NOMO-1 treated with DMSO at 0.1 percent for 48 hours (cell line): ENCODE measurements at regions not wholly inside any gene's neighbourhood (a gene's known extent, or its start where the extent isn't known, plus 50 kb on each side); places are given as distances from the start of the nearest gene placed in this dataset.
"Not testable (repeated sequence)": the region's sequence is repeated elsewhere in the genome, so short reads cannot be mapped to it uniquely, and the experiment has no call there.

ENCODE experiments used
- DNase-seq: peaks from one replicate; lab custom pipeline; 2025; ENCODE audit not compliant: unreplicated experiment; lab: John Stamatoyannopoulos, UW

DNA sequence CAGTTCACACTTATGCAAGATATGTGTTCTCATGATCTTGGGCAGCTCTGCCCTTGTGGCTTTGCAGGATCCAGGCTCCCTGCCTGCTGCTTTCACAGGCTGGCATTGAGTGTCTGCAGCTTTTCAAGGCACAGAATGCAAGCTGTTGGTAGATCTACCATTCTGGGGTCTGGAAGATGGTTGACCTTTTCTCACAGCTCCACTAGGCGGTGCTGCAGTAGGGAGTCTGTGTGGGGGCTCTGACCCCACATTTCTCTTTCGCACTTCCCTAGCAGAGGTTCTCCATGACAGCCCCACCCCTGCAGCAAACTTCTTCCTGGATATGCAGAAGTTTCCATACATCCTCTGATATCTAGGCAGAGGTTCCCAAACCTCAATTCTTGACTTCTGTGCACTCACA, 500.5 kb downstream of the BRINP3 start:
- DNase-seq, result no peak

DNA sequence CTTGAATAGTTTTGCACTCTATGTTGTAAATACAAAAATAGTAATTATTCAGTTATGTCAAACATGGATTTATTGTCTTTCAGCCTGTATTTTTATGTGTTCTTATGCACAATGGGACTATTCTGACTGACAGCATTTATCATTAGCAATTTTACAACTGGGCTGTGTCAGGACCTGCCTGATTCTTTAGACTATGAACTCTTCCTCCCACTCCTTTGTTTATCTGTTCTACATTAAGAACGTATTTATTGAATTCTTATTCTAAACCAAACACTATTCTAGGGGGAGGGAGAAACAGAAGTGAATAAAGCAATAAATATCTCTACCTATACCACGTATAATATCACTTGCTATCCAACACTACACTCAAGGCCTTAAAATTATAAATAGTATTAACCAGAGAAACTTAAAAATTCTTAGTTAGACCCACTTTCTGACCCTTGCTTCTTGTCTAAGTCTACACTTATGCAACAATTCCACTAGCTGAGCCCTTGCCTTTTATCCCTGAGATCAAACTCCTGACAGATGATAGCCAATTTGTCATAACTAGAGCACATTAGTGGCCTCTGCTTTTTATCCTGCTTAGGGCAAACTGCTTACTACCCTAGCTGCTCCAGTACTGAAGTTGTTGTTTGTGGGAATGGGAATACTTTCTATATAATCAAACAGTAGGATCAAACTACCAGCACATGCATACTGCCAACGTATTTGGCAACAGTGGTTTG, 494.3 kb downstream of the BRINP3 start:
- no peak for DNase-seq

DNA sequence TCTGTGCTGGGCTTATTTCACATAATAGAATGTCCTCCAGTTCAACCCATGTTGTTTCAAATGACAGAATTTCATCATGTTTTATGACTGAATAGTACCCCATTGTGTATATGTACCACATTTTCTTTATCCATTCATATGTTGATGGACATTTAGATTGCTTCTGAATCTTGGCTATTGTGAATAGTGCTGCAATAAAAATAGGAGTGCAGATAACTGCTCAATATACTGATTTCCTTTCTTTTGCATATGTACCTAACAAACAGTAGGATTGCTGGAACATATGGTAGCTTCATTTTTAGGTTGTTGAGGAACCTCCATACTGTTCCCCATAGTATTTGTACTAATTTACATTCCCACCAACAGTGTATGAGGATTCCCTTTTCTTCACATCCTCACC, 491.1 kb downstream of the BRINP3 start:
- no peak for DNase-seq

DNA sequence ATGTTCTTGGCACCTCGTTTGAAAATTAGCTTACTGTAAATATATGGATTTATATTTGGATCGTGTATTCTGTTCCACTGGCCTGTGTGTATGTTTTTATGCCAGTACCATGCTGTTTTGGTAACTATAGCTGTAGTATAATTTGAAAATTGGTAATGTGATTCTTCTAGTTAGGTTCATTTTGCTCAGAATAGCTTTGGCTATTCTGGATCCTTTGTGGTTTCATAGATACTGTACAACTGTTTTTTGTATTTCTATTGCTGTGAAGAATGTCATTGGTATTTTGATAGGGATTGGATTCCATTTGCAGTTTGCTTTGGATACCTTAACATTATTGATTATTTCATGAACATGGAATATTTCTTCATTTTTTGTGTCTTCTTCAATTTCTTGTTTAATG, 490.2 kb downstream of the BRINP3 start:
- no peak for DNase-seq

DNA sequence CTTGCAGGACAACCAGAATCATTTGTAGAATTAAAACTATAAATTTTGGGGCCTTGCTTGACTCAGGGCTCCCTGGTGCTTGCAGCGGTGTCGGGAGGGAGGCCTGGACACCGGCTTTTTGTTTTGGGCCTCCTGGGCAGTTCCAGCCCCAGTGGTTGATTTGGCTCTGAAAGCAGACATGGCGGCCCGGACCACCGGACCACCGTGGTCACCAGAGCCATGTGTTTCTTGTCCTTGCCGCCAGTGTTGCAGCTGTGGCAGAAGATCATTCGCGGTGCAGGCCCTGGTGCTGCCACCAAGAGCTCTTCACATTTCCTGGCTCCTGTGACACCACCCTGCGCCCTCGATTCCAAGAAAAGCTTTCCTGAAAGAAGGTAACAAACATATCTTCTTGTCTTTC, 484.8 kb downstream of the BRINP3 start:
- no peak for DNase-seq

DNA sequence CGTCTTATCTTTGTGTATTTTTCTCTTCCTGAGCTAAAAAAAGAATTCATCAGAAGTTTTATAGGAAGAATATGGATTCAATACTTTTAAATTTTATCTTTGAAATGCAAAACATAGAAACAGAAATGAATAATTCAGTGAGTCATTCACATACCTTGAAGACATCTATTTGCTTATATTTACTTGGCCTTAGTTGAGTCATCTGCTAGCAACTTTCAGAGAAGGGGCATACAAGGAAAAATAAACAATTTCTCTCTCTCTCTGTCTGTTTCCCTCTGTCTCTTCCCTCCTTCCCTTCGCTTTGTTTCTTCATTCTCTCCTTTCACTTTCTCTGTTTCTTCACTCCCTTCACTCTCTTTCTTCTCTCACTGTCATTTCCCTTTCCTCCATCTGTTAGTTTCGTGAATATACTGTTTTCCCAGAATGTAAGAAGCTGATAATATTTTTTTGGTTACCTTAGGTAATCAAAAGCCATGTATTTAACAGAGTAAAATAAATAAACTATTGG, 477.2 kb downstream of the BRINP3 start:
- no peak for DNase-seq

DNA sequence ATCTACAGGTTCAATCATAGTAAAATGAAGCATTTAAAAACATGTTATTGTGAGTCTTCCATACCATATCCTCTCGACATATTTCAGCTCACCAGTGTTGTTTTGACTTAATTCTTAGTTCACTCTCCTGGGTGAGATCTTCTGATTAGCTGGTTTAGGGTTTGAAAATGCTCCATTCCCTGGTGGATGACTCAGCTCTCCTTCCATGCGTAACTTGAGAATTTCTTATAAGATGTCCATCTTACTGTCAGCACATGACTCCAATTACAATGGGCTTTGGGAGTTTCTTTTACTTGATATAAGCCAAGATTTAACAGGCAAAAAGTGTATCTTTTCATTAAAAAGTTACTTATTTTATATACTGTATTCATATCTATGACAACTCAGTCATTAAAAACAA, 476.5 kb downstream of the BRINP3 start:
- DNase-seq, result no peak

DNA sequence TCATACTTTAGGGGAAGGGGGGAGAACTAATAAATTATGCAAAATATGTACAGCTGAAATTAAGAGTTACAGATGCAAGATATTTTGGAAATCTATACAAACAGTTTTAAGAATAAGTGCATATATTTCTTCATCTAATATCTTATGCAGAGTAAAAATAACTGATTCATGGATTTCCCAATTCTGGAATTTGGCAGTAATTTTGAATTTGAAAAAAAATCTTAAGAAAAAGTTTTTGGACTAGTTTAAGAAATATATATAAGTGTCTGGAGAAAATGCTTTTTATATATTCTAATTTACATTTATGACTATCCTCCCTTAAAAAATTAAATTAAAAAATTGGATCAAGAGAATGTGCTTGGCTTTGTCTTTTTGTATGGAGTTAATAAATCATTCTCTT, 474.3 kb downstream of the BRINP3 start:
- DNase-seq, result no peak

DNA sequence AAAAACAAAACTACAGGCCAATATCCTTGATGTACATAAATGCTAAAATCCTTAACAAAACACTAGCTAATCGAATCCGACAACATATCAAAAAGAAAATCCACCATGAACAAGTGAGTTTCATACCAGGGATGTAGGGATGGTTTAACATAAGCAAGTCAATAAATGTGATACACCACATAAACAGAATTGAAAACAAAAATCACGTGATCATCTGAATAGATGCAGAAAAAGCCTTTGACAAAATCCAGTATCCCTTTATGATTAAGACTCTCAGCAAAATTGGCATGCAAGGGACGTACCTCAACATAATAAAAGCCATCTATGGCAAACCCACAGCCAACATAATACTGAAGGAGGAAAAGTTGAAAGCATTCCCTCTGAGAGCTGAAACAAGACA, 466.1 kb downstream of the BRINP3 start:
- no peak for DNase-seq

DNA sequence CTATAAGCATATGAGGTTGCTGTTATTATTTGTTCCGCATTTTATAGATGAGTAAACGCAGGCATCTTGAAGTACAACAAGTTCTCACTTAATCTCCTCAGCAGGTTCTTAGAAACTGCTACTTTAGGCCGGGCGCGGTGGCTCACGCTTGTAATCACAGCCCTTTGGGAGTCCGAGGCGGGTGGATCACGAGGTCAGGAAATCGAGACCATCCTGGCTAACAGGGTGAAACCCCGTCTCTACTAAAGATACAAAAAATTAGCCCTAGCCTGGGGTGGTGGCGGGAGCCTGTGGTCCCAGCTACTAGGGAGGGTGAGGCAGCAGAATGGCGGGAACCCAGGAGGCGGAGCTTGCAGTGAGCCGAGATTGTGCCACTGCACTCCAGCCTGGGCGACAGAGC, 458.5 kb downstream of the BRINP3 start:
- DNase-seq, result not testable (repeated sequence)

DNA sequence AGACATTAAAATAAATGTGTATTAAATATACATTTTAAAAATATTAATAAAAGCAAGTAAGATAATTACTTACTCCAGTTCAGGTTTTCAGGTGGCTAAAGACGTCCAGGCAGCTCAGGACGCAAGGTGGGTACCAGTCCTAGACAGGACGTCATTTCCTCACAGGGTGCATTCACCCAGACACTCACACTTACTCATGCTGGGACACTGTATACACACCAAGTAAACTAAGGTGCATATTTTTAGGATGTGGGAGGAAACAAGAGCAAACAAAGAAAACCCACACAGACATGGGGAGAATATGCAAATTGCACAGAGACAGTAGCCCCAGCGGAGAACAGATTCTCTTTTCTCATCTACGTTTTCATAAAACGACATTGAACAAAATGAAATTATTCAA, 457.9 kb downstream of the BRINP3 start:
- no peak for DNase-seq

DNA sequence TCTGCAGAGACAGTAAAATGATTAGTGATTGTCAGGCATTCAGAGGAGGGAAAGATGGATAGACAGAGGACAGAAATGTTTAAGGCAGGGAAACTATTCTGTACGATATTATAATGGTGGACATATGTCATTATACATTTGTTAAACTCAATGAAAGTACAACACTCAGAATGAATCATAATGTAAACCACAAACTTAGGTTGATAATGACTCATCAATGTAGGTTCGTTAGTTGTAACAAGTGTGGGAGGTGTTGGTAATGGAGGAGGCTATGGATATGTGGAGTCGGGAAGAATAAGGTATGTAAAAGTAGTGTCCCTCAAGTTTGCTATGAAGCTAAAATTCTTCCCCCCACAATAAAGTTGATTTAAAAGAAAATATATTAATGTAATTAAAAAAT, 455.0 kb downstream of the BRINP3 start:
- DNase-seq, result no peak

DNA sequence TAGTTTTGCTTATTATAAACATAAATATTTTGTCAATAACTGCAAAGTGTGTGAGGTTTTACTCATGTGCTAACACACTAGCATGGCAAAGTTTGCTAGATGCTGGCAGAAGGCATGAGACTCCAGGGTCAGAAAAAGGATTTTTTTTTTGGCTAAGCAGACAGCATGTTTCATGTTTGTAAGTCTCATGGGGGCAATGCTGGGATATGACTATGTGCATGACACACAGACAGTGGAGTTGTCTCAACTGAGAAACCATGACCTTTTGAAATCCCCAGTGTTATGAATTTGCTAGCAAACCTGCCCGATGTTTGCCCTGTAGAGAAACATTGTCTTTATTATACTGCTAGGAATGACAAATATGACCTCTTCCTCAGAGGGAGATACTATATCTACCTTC, 448.2 kb downstream of the BRINP3 start:
- no peak for DNase-seq

DNA sequence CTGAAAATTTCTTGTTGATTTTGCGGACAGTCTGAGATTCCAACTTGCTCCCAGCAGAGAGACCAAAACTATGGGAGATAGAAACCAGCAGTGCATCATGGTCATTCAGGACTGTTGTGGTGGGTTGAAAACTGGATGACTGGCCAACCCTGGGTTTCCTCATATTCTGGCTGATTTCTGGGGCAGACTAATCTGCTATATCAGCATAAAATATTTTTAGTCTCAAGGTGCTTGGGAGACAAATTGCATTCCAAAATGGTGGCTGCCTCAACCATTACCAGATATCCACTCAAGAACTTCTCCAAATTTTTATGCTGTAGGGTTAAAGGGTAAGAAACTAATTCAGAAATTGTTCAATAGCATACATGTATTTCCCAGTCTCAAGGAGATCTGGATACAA, 434.0 kb downstream of the BRINP3 start:
- no peak for DNase-seq

DNA sequence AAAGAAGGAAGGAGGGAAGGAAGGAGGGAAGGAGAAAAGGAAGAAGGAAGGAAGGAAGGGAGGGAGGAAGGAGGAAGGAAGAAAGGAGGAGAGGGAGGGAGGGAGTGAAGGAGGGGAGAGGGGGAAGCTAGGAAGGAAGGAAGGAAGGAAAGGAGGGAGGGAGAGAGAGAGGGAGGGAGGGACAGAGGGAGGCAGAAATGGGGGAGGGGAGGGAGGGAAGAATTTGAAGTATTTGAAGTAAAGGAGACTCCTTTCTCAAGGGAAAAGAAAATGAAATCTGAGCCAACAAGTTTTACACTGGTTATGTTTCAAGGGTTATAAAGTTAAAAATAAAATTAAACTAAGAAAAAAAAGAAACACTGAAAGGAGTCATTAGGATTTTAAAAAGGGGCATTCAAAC, 431.4 kb downstream of the BRINP3 start:
- no peak for DNase-seq
